ENCODE measurements at regions not wholly inside any gene's neighbourhood (a gene's known extent, or its start where the extent isn't known, plus 50 kb on each side); places are given as distances from the start of the nearest gene placed in this dataset.

DNA sequence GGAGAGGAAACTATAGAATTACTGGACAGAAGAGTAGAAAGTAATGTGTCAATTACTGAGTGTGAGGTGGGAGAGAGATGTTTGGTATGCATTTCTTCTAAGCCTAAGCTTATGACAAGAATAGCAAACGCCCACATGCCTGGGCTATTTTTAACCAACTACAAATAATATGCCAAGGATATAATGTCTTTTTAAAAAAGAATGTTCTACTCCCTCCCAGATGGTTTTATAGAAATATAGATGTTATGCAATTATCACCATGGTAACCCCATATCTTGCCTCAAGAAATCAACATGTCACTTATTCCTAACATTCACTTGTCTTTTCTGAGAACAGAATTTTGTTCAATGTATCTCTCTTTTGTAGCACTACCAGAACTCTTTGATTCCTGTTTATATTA, 996.7 kb upstream of the CHORDC1 start:
- TF ChIP-seq, protein P1, sequence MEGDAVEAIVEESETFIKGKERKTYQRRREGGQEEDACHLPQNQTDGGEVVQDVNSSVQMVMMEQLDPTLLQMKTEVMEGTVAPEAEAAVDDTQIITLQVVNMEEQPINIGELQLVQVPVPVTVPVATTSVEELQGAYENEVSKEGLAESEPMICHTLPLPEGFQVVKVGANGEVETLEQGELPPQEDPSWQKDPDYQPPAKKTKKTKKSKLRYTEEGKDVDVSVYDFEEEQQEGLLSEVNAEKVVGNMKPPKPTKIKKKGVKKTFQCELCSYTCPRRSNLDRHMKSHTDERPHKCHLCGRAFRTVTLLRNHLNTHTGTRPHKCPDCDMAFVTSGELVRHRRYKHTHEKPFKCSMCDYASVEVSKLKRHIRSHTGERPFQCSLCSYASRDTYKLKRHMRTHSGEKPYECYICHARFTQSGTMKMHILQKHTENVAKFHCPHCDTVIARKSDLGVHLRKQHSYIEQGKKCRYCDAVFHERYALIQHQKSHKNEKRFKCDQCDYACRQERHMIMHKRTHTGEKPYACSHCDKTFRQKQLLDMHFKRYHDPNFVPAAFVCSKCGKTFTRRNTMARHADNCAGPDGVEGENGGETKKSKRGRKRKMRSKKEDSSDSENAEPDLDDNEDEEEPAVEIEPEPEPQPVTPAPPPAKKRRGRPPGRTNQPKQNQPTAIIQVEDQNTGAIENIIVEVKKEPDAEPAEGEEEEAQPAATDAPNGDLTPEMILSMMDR (IDR thresholded peaks at IDR 0.05; ENCODE audit: low read length): no peak
- TF ChIP-seq EZH2phosphoT487 (IDR thresholded peaks at IDR 0.05; ENCODE audit: low read length) (no peak), EZH2 (optimal IDR thresholded peaks at IDR 0.05; ENCODE audit: low read depth, low read length) (no peak)
